ENCODE measurements at regions not wholly inside any gene's neighbourhood (a gene's known extent, or its start where the extent isn't known, plus 50 kb on each side); places are given as distances from the start of the nearest gene placed in this dataset.

DNA sequence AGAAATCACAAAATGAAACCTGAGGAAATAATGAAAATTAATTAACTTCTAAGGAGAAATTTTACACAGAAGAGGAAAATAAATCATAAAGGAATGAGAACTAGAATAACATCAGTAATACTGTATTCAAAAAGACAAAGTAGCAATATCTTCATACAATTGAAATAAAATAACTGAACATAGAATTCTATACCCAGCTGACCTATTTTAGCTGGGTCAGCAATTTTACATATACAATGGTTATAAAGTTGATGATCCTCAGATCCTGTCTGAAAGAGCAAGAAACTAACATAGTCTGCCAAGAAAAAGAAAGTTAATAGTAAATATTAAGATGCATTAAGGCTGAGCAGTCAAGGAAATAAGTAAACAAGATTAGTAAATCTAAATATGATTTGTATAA is 93.0 kb upstream of the P3H2 start:
- TF ChIP-seq CHD4 (IDR thresholded peaks at IDR 0.05), result no peak
- TF ChIP-seq, protein P1, sequence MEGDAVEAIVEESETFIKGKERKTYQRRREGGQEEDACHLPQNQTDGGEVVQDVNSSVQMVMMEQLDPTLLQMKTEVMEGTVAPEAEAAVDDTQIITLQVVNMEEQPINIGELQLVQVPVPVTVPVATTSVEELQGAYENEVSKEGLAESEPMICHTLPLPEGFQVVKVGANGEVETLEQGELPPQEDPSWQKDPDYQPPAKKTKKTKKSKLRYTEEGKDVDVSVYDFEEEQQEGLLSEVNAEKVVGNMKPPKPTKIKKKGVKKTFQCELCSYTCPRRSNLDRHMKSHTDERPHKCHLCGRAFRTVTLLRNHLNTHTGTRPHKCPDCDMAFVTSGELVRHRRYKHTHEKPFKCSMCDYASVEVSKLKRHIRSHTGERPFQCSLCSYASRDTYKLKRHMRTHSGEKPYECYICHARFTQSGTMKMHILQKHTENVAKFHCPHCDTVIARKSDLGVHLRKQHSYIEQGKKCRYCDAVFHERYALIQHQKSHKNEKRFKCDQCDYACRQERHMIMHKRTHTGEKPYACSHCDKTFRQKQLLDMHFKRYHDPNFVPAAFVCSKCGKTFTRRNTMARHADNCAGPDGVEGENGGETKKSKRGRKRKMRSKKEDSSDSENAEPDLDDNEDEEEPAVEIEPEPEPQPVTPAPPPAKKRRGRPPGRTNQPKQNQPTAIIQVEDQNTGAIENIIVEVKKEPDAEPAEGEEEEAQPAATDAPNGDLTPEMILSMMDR (IDR thresholded peaks at IDR 0.05 in 2 of 3, conservative IDR thresholded peaks at IDR 0.05 in 1 of 3; ENCODE audit: control insufficient read depth in 2 of 3, extremely low read depth in 1 of 3, insufficient read depth in 1 of 3, low read depth in 3 of 3, low read length in 3 of 3), result no peak
- no peak for TF ChIP-seq RB1 (IDR thresholded peaks at IDR 0.05; ENCODE audit: borderline replicate concordance)

Data from GM12878 (cell line).